NT2/D1 (cell line): ENCODE measurements at regions not wholly inside any gene's neighbourhood (a gene's known extent, or its start where the extent isn't known, plus 50 kb on each side); places are given as distances from the start of the nearest gene placed in this dataset.

Source experiments
- DNase-seq: peaks from one replicate; pipeline ENCODE4 v3.0.0-alpha.2; 2011; ENCODE audit warnings: low read depth, low spot score
- H3K27me3 ChIP-seq: 2 replicates; pipeline ENCODE4 v1.6.0; 2011; ENCODE audit warnings: mild to moderate bottlenecking; ENCODE audit not compliant: insufficient read length, insufficient read depth
- H3K36me3 ChIP-seq: 2 replicates; pipeline ENCODE4 v1.6.1; 2011; ENCODE audit warnings: mild to moderate bottlenecking, low read length, mixed read lengths; ENCODE audit not compliant: insufficient read depth, insufficient read length
- H3K4me1 ChIP-seq: 2 replicates; pipeline ENCODE4 v1.5.1; 2011; ENCODE audit not compliant: insufficient read depth, insufficient read length
- H3K4me3 ChIP-seq: 2 replicates; pipeline ENCODE4 v1.5.1; 2011; ENCODE audit warnings: low read depth; ENCODE audit not compliant: insufficient read length
- H3K9ac ChIP-seq: 2 replicates; pipeline ENCODE4 v1.6.0; 2011; ENCODE audit warnings: low read depth; ENCODE audit not compliant: insufficient read length
- H3K9me3 ChIP-seq: 2 replicates; pipeline ENCODE4 v1.5.1; 2011; ENCODE audit warnings: mild to moderate bottlenecking, low read length; ENCODE audit not compliant: insufficient read depth
- SUZ12 ChIP-seq: IDR thresholded peaks from 2 replicates; pipeline ENCODE4 v1.6.1; 2011; ENCODE audit not compliant: insufficient read length, insufficient read depth; ENCODE audit errors: extremely low read depth
- YY1 ChIP-seq: IDR thresholded peaks from 2 replicates; pipeline ENCODE4 v1.6.1; 2011; ENCODE audit not compliant: insufficient read length, insufficient read depth
- ZNF274 ChIP-seq: IDR thresholded peaks from 2 replicates; pipeline ENCODE4 v1.6.1; 2011; ENCODE audit warnings: mild to moderate bottlenecking, low read depth, low read length

DNA sequence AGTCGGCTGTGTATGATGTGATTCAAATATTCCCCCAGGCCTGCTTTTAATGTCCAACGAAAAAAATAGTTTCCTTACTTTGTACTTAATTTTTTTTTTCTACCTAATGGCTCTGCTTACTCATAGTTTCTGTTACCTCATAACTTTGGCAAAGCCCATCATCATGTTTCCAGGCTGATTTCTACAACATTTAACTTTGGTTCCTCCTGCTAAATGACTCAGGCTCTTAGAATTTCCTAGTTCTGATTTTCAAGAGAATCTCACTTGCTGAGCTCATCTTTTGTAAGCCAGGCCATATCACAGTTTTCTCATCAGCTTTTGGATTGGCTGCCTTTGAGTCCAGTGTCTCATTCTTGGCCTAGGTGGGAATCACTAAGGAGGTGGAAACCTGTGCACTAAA is 323.1 kb downstream of the HDGFL1 start:
- no peaks in the 10 kb centered on the region for H3K27me3 ChIP-seq
- H3K36me3 ChIP-seq = no peaks in the 10 kb centered on the region
- DNase-seq = no peak
- TF ChIP-seq YY1 = no peak
- no peak for TF ChIP-seq SUZ12
- no peak for TF ChIP-seq ZNF274
- H3K4me3 ChIP-seq = no peak overlapping the region
- no peak overlapping the region for H3K9ac ChIP-seq
- no peaks in the 10 kb centered on the region for H3K4me1 ChIP-seq
- no peaks in the 10 kb centered on the region for H3K9me3 ChIP-seq

DNA sequence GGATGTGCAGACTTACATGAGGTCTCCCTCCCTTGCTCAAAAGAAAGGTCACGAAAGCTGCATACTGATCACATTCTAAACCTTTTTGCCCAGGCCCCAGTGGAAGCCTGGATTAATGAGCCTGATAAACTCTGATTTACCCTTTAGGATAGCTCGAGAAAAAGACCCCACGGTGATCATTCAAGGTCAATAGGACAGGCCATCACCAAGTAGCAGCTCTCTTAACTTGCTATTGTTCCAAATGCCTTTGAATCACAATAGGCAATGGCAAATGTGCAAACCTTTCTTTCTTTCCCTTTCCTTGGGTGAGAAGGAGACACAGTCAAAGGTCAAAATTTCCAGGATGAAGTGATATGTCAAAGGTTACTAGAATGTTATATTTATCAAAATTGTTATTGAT is 327.3 kb downstream of the HDGFL1 start:
- H3K9ac ChIP-seq = no peak overlapping the region
- no peak overlapping the region for H3K4me3 ChIP-seq
- no peaks in the 10 kb centered on the region for H3K36me3 ChIP-seq
- no peak for TF ChIP-seq SUZ12
- TF ChIP-seq YY1 = no peak
- no peak for TF ChIP-seq ZNF274
- H3K4me1 ChIP-seq = no peaks in the 10 kb centered on the region
- no peaks in the 10 kb centered on the region for H3K27me3 ChIP-seq
- H3K9me3 ChIP-seq = no peaks in the 10 kb centered on the region
- peak; percentile 18 for DNase-seq

DNA sequence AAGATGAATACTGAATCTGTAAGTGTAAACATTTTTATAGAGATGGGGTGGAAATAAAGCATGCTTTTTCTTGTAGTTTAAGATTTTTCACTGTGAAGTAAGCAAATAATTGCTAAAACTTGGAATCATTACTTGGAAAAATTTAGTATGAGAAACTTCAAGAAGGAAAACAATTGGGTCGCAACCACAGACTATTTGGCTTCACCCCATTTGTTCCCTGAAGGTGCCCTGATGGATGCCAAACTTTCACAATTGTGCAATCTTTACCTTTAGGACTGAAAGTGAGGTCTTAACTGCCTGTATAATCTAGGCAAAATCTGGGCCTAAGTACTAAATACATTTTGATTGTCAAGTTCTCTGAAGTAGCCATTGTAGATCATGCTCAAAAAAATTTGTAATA is 330.1 kb downstream of the HDGFL1 start:
- Histone ChIP-seq H3K4me3 (no peak overlapping the region), H3K9me3 (no peaks in the 10 kb centered on the region)
- TF ChIP-seq SUZ12 (no peak), ZNF274 (no peak), YY1 (no peak)

DNA sequence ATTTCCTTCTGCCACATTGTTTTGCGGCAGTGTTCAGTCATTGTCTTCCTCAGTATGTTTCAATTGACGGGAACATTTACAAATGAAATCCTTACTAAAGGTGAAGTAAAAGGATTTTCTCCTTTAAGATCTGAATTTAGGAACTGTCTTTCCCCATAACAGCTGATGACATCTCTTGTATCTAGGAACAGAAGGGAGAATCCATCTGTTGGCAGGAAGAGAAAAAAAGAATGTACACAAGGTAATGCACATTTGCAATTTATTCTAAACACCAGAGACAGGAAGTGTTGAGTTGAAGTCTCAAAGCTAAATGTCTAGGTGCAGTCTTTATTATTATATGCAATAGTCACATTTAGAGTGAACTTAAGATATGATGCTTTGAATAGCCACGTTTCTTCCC is 334.5 kb downstream of the HDGFL1 start:
- TF ChIP-seq ZNF274 (no peak), YY1 (no peak), SUZ12 (no peak)
- Histone ChIP-seq H3K36me3 (no peaks in the 10 kb centered on the region), H3K4me1 (no peaks in the 10 kb centered on the region), H3K4me3 (no peak overlapping the region), H3K9me3 (no peaks in the 10 kb centered on the region), H3K27me3 (no peaks in the 10 kb centered on the region), H3K9ac (no peak overlapping the region)
- no peak for DNase-seq

More for the DNA sequence above, 330.1 kb downstream of the HDGFL1 start:
- no peak for DNase-seq
- Histone ChIP-seq H3K9ac (no peak overlapping the region), H3K36me3 (no peaks in the 10 kb centered on the region), H3K27me3 (no peaks in the 10 kb centered on the region), H3K4me1 (no peaks in the 10 kb centered on the region)

DNA sequence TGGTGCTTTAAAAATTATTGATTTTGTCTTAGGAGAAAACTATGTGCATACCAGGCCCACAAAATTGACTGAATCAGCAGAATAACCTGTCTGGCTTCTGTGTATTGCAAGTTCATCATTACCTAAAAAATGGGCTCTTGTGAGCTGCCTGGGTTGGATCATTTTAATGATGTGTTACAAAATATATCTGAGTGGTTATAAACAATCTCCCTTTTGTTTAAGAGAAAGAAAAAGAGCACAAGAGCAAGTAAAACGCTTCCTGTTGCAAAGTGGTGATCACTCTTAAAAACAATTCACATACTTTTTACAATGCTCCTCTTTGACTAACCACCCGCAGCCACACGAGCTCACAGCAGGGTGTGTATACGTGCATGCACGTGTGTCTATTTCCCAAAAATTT is 335.1 kb downstream of the HDGFL1 start:
- H3K27me3 ChIP-seq = no peaks in the 10 kb centered on the region
- DNase-seq = no peak
- no peaks in the 10 kb centered on the region for H3K9me3 ChIP-seq
- H3K9ac ChIP-seq = no peak overlapping the region
- no peaks in the 10 kb centered on the region for H3K36me3 ChIP-seq
- no peaks in the 10 kb centered on the region for H3K4me1 ChIP-seq
- no peak overlapping the region for H3K4me3 ChIP-seq
- TF ChIP-seq YY1 (no peak), SUZ12 (no peak), ZNF274 (no peak)

DNA sequence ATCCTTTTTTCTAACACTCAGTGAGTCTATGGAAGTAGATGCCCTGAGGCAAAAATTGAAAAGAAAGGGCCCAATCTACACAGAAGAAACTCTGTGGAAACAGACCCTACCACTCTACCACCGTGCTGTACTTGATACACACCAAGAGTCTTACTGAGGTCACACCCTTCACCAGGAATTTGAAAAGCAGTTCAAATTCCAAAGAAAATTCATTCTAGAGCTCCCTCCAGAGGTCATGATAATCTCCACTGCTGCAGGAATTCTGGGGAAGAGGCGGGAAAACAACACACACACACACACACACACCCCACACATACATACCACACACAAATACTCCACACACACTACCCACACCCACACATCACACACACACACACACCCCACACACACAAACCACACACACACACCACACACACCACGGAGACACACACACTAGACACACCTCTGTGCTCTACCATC is 336.8 kb downstream of the HDGFL1 start:
- no peak overlapping the region for H3K9ac ChIP-seq
- no peak overlapping the region for H3K4me3 ChIP-seq
- H3K4me1 ChIP-seq = no peaks in the 10 kb centered on the region
- no peaks in the 10 kb centered on the region for H3K27me3 ChIP-seq
- H3K9me3 ChIP-seq = no peaks in the 10 kb centered on the region
- DNase-seq = no peak
- no peak for TF ChIP-seq YY1
- no peak for TF ChIP-seq ZNF274
- no peaks in the 10 kb centered on the region for H3K36me3 ChIP-seq

DNA sequence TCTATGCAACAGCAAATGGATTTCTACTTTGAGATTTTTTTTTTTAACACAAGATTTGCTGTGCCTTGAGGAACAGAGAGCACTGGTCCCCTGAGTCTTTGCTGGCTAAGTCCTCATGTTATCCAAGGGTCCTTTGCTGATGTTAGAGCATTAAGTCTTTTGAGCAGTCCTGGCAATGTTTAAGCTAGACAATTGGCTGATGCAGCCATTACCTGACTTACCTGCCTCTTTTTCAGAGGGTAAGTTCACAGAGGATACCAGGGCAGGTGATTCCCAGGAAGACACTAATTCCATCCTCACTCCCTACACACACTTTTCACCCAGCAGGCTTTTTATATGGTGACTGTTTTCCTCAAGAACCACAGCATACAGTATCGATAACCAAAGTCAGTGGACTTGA is 337.7 kb downstream of the HDGFL1 start:
- no peaks in the 10 kb centered on the region for H3K36me3 ChIP-seq
- TF ChIP-seq YY1 = no peak
- H3K4me1 ChIP-seq = no peaks in the 10 kb centered on the region
- H3K9ac ChIP-seq = no peak overlapping the region
- H3K9me3 ChIP-seq = no peaks in the 10 kb centered on the region
- DNase-seq = no peak
- no peaks in the 10 kb centered on the region for H3K27me3 ChIP-seq
- no peak overlapping the region for H3K4me3 ChIP-seq

DNA sequence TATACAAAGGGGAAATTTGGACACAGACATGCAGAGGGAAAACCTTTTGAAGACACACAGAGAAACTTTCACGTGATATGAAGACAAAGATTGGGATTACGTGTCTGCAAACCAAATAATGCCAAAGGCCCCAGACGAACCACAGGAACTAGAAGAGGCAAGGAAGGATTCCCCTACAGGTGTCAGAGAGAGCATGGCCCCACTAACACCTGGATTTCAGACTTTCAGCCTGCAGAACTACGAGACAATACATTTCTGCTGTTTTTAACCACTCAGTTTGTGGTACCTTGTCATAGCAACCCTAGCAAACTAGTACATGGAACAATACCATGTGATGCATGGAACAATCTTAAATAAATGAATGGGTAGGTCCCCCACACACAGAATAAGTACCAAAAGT is 341.0 kb downstream of the HDGFL1 start:
- no peak for TF ChIP-seq ZNF274
- TF ChIP-seq YY1 = no peak
- TF ChIP-seq SUZ12 = no peak
- H3K4me1 ChIP-seq = no peaks in the 10 kb centered on the region
- no peak overlapping the region for H3K9ac ChIP-seq
- H3K36me3 ChIP-seq = no peaks in the 10 kb centered on the region
- H3K9me3 ChIP-seq = no peaks in the 10 kb centered on the region
- DNase-seq = no peak
- no peak overlapping the region for H3K4me3 ChIP-seq
- H3K27me3 ChIP-seq = no peaks in the 10 kb centered on the region
